Heart left ventricle (tissue), 16 donors: ENCODE measurements at regions not wholly inside any gene's neighbourhood (a gene's known extent, or its start where the extent isn't known, plus 50 kb on each side); places are given as distances from the start of the nearest gene placed in this dataset.
A peak's percentile ranks its signal among the peaks of the same experiment; 100 is the strongest.

Experiments
- ATAC-seq, 4 donors: fragments of 200-7000 bp; cut with Tn5 transposase; one replicate each; pipeline ENCODE4 v1.9.1; 2020 to 2022; ENCODE audit warnings: moderate library complexity in 4 of 4, mild to moderate bottlenecking in 3 of 4, moderate number of reproducible peaks in 1 of 4
- DNase-seq, 5 donors: peaks; one replicate each; pipeline ENCODE4 v3.0.0-alpha.2; 2020
- H3K27ac ChIP-seq, 12 donors: fragments of 200-600 bp; sonication (generic) in 4 of 12; one replicate each; pipeline versions ENCODE4 v1.5.0 to v1.8.0; 2016 to 2022; ENCODE audit warnings: mild to moderate bottlenecking in 2 of 12
- H3K27me3 ChIP-seq, 9 donors: fragments of 200-600 bp; sonication (generic) in 2 of 9; one replicate each; pipeline versions ENCODE4 v1.5.1 to v1.8.0; 2016 to 2022; ENCODE audit warnings: mild to moderate bottlenecking in 3 of 9
- H3K36me3 ChIP-seq, 9 donors: fragments of 200-600 bp; sonication (generic) in 2 of 9; one replicate each; pipeline versions ENCODE4 v1.5.0 to v1.8.0; 2018 to 2022; ENCODE audit warnings: mild to moderate bottlenecking in 2 of 9
- H3K4me1 ChIP-seq, 12 donors: fragments of 200-600 bp; sonication (generic) in 4 of 12; one replicate each; pipeline versions ENCODE4 v1.5.0 to v1.8.0; 2016 to 2022; ENCODE audit warnings: mild to moderate bottlenecking in 3 of 12
- H3K4me3 ChIP-seq, 12 donors: fragments of 200-600 bp; sonication (generic) in 4 of 12; one replicate each; pipeline versions ENCODE4 v1.5.0 to v1.8.0; 2017 to 2022; ENCODE audit warnings: mild to moderate bottlenecking in 9 of 12, moderate library complexity in 4 of 12
- H3K9me3 ChIP-seq, 12 donors: fragments of 200-600 bp; sonication (generic) in 4 of 12; one replicate each; pipeline versions ENCODE4 v1.5.0 to v1.8.0; 2016 to 2022; ENCODE audit warnings: mild to moderate bottlenecking in 1 of 12
- CTCF ChIP-seq, 12 donors: fragments of 200-600 bp; sonication (generic) in 4 of 12; IDR thresholded peaks; one replicate each; pipeline versions ENCODE4 v1.5.0 to v1.8.0; 2018 to 2022; ENCODE audit warnings: antibody characterized with exemption in 12 of 12, mild to moderate bottlenecking in 5 of 12
- POLR2A ChIP-seq, 2 donors: fragments of 450-650 bp; IDR thresholded peaks; one replicate each; pipeline ENCODE4 v1.6.1; 2017; ENCODE audit warnings: antibody characterized with exemption in 2 of 2, mild to moderate bottlenecking in 2 of 2, moderate library complexity in 2 of 2
- WGBS, 4 donors: extraction: QIAGEN DNeasy Blood & Tissue Kit in 2 of 4; methylation state at CpG; one replicate each; pipeline versions ENCODE4 v1.1.5 to v1.1.7; 2013 to 2018; 5-methylcytosine and 5-hydroxymethylcytosine counted together
- intact Hi-C, 10 donors: fragments of 100-400 bp; cut with DNase I; formaldehyde crosslinking; loops; one replicate each; pipeline versions ENCODE4 v1.11.1 to v1.14.2; 2022
- donor health status: ischemic (EF 13 %, LVEDD 7.1; RV severe dilation, severe dysfunction).
- donor health status: healthy with polysubstance abuse.
- donor health status: DM: no; HTN: yes; CAD: no.
- donor health status: DM: no; HTN: no; CAD: no.
- donor health status: ischemic (EF 25% LVEDD 6.9; RV normal size, moderate dysfunction).
- donor health status: ischemic (EF 25% LVEDD 5.7; RV mildly dilated, moderate dysfunction).
- donor health status: healthy.
- donor health status: DM: yes; HTN: yes; CAD: no.
- donor health status: ischemic (EF 35%, LVEDD 5.7; RV mildly dilated, moderate dysfunction).
- donor health status: nonischemic (EF 11% LVEDD 7.7; RV severe dilation, severe dysfunction).
- donor health status: DM: yes; HTN: yes; CAD: no.
- donor health status: PGD.
- donor health status: ischemic (EF 29% LVEDD 5.4; RV normal size, mild dysfunction).
- donor health status: nonischemic (EF 23%, LVEDD 6.1; RV moderate dilation, normal function).

DNA sequence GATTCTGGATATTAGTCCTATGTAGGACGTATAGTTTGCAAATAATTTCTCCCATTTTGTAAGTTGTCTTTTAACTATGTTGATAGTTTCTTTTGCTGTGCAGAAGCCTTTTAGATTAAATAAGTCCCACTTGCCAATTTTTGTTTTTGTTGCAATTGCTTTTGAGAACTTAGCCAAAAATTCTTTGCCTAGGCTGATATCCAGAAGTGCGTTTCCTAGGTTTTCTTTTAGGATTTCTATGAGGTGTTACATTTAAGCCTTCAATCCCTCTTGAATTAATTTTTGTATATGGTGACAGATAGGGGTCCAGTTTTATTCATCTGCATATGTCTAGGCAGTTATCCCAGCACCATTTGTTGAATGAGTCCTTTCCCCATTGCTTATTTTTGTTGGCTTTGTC, 264.4 kb upstream of the OR4E1 start:
- H3K4me1 ChIP-seq = no peaks in the 10 kb centered on the region
- 58 to 82% (median 74%) methylated on average over 2 of the region's 2 CpGs for WGBS, 4 donors
- H3K27ac ChIP-seq = no peak overlapping the region
- intact Hi-C loops = no loop called here
- H3K36me3 ChIP-seq = no peaks in the 10 kb centered on the region
- no peak for ATAC-seq
- H3K4me3 ChIP-seq = no peak overlapping the region
- no peaks in the 10 kb centered on the region for H3K9me3 ChIP-seq
- TF ChIP-seq CTCF (IDR thresholded peaks at IDR 0.05) = no peak
- TF ChIP-seq POLR2A (IDR thresholded peaks at IDR 0.05) = no peak
- H3K27me3 ChIP-seq = no peaks in the 10 kb centered on the region
- no peak for DNase-seq

DNA sequence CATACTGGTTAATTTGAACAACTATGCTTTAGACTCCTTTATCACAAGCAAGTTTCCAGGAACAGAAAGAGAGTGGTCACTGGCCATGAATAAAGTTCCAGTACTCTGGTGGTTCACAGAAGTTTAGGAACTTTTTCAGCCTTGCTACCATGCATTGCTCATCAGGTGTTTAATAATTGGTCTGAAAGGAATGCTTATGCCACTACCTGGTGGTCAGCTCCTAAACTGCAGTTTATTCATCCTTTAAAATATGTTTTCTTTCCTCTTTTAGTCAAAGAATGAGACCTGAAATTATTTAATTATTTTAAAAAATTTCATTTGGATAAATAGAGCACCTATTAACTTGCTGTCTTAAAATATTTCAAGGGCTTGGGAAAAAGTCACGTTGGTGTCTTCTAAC, 260.1 kb upstream of the OR4E1 start:
- H3K27me3 ChIP-seq = no peaks in the 10 kb centered on the region
- H3K4me1 ChIP-seq = no peaks in the 10 kb centered on the region
- ATAC-seq = no peak
- no peak overlapping the region for H3K4me3 ChIP-seq
- DNase-seq = no peak
- TF ChIP-seq CTCF (IDR thresholded peaks at IDR 0.05) (peak in 1 of 12 donors; percentile 7), POLR2A (IDR thresholded peaks at IDR 0.05) (no peak)
- 26 to 48% (median 36%) methylated on average over 1 of the region's 1 CpG for WGBS, 4 donors
- no peak overlapping the region for H3K27ac ChIP-seq
- no peaks in the 10 kb centered on the region for H3K9me3 ChIP-seq
- intact Hi-C loops = no loop called here
- H3K36me3 ChIP-seq = no peaks in the 10 kb centered on the region

GRCh38 chr14:21924479-21924878, 250.9 kb upstream of the OR4E1 start:
- intact Hi-C loops = no loop called here
- peaks cover 0 to 6% (median 0%) of the 10 kb centered on the region in 12 donors for H3K4me1 ChIP-seq
- ATAC-seq = no peak
- WGBS, 4 donors = 59 to 69% (median 66%) methylated on average over 5 of the region's 5 CpGs
- no peaks in the 10 kb centered on the region for H3K9me3 ChIP-seq
- H3K4me3 ChIP-seq = no peak overlapping the region
- DNase-seq = no peak
- H3K36me3 ChIP-seq = no peaks in the 10 kb centered on the region
- H3K27me3 ChIP-seq = no peaks in the 10 kb centered on the region
- TF ChIP-seq CTCF (IDR thresholded peaks at IDR 0.05) (no peak), POLR2A (IDR thresholded peaks at IDR 0.05) (no peak)
- peak overlapping the region in 1 of 12 donors; percentile 68 for H3K27ac ChIP-seq

- Histone ChIP-seq H3K36me3 (no peaks in the 10 kb centered on the region), H3K4me3 (no peak overlapping the region), H3K27ac (peak overlapping the region in 1 of 12 donors; percentile 68), H3K4me1 (peaks cover 0 to 6% (median 0%) of the 10 kb centered on the region in 12 donors), H3K27me3 (no peaks in the 10 kb centered on the region), H3K9me3 (no peaks in the 10 kb centered on the region)
- intact Hi-C loops = no loop called here
- ATAC-seq = peak in 1 of 4 donors; percentile 24
- TF ChIP-seq POLR2A (IDR thresholded peaks at IDR 0.05) (no peak), CTCF (IDR thresholded peaks at IDR 0.05) (no peak)
- no peak for DNase-seq
These were observed 250.2 kb upstream of the OR4E1 start for GRCh38 chr14:21923820-21924219.
